Peyer's patch (tissue), 4 donors: ENCODE measurements at regions not wholly inside any gene's neighbourhood (a gene's known extent, or its start where the extent isn't known, plus 50 kb on each side); places are given as distances from the start of the nearest gene placed in this dataset.
A peak's percentile ranks its signal among the peaks of the same experiment; 100 is the strongest.
"Not testable (repeated sequence)": the region's sequence is repeated elsewhere in the genome, so short reads cannot be mapped to it uniquely, and the experiment has no call there.

Experiments
- DNase-seq, 3 donors: peaks; one replicate each; pipeline ENCODE4 v3.0.0-alpha.2; 2017 to 2019
- H3K27ac ChIP-seq, 4 donors: fragments of 200-600 bp; sonication (generic); one replicate each; pipeline ENCODE4 v1.5.1; 2016 to 2019
- H3K27me3 ChIP-seq, 2 donors: fragments of 200-600 bp; sonication (generic); one replicate each; pipeline ENCODE4 v1.5.1; 2019
- H3K36me3 ChIP-seq, 3 donors: fragments of 200-600 bp; sonication (generic); one replicate each; pipeline ENCODE4 v1.5.1; 2016 to 2019
- H3K4me1 ChIP-seq, 4 donors: fragments of 200-600 bp; sonication (generic); one replicate each; pipeline ENCODE4 v1.5.1; 2016 to 2019
- H3K4me3 ChIP-seq, 4 donors: fragments of 200-600 bp; sonication (generic); 1 replicate in 3 of 4; 2 replicates in 1 of 4; pipeline ENCODE4 v1.5.1; 2016 to 2019; ENCODE audit warnings: mild to moderate bottlenecking in 1 of 4
- H3K9me3 ChIP-seq, 4 donors: fragments of 200-600 bp; sonication (generic); one replicate each; pipeline ENCODE4 v1.5.1; 2016 to 2019; ENCODE audit warnings: mild to moderate bottlenecking in 1 of 4
- CTCF ChIP-seq, 6 experiments: fragments of 450-650 bp in 4 of 6; fragments of 200-600 bp in 2 of 6; sonication (generic) in 1 of 6; IDR thresholded peaks; one replicate each; pipeline ENCODE4 v1.5.1; 2017 to 2019; ENCODE audit warnings: antibody characterized with exemption in 6 of 6, mild to moderate bottlenecking in 3 of 6, moderate library complexity in 1 of 6
- POLR2A ChIP-seq, 2 donors: fragments of 450-650 bp; IDR thresholded peaks; one replicate each; pipeline ENCODE4 v1.5.1; 2017; ENCODE audit warnings: antibody characterized with exemption in 2 of 2, mild to moderate bottlenecking in 2 of 2, moderate library complexity in 2 of 2

- not testable (repeated sequence) for H3K27me3 ChIP-seq, H3K36me3 ChIP-seq, DNase-seq, H3K4me3 ChIP-seq, H3K27ac ChIP-seq, H3K4me1 ChIP-seq, H3K9me3 ChIP-seq
Observed at GRCh38 chr1:219863816-219864215, 64.5 kb downstream of the SLC30A10 start.

GRCh38 chr1:219862366-219862765 is 66.0 kb downstream of the SLC30A10 start:
- no peaks in the 10 kb centered on the region for H3K4me1 ChIP-seq
- H3K36me3 ChIP-seq, result no peaks in the 10 kb centered on the region
- no peak overlapping the region for H3K27ac ChIP-seq
- H3K9me3 ChIP-seq, result no peaks in the 10 kb centered on the region
- no peaks in the 10 kb centered on the region for H3K27me3 ChIP-seq
- TF ChIP-seq CTCF (IDR thresholded peaks at IDR 0.05) (no peak), POLR2A (IDR thresholded peaks at IDR 0.05) (no peak)
- H3K4me3 ChIP-seq, result no peak overlapping the region
- no peak for DNase-seq

GRCh38 chr1:219858980-219859379 is 69.4 kb downstream of the SLC30A10 start:
- TF ChIP-seq POLR2A (IDR thresholded peaks at IDR 0.05), result no peak
- TF ChIP-seq CTCF (IDR thresholded peaks at IDR 0.05), result no peak
- H3K4me1 ChIP-seq, result no peaks in the 10 kb centered on the region
- no peak overlapping the region for H3K4me3 ChIP-seq
- H3K27me3 ChIP-seq, result no peaks in the 10 kb centered on the region
- H3K27ac ChIP-seq, result no peak overlapping the region
- H3K36me3 ChIP-seq, result no peaks in the 10 kb centered on the region
- H3K9me3 ChIP-seq, result no peaks in the 10 kb centered on the region
- DNase-seq, result no peak

GRCh38 chr1:219847215-219847855 is 81.0 kb downstream of the SLC30A10 start:
- Histone ChIP-seq H3K27ac (no peak overlapping the region), H3K27me3 (no peaks in the 10 kb centered on the region), H3K4me1 (no peaks in the 10 kb centered on the region), H3K36me3 (no peaks in the 10 kb centered on the region), H3K9me3 (no peaks in the 10 kb centered on the region), H3K4me3 (no peak overlapping the region)
- DNase-seq, result peak in 2 of 3 donors; percentile 64 to 65
- TF ChIP-seq POLR2A (IDR thresholded peaks at IDR 0.05), result no peak
- TF ChIP-seq CTCF (IDR thresholded peaks at IDR 0.05), result no peak

- DNase-seq, H3K4me3 ChIP-seq, H3K36me3 ChIP-seq, H3K9me3 ChIP-seq, H3K27me3 ChIP-seq, H3K27ac ChIP-seq, H3K4me1 ChIP-seq: not testable (repeated sequence)
Observed at GRCh38 chr1:219839595-219839994, 88.8 kb downstream of the SLC30A10 start.

GRCh38 chr1:219837994-219838294 is 90.4 kb downstream of the SLC30A10 start:
- H3K27me3 ChIP-seq, result no peaks in the 10 kb centered on the region
- no peak overlapping the region for H3K27ac ChIP-seq
- DNase-seq, result no peak
- H3K36me3 ChIP-seq, result no peaks in the 10 kb centered on the region
- no peaks in the 10 kb centered on the region for H3K4me1 ChIP-seq
- H3K4me3 ChIP-seq, result no peak overlapping the region
- TF ChIP-seq CTCF (IDR thresholded peaks at IDR 0.05), result no peak
- no peak for TF ChIP-seq POLR2A (IDR thresholded peaks at IDR 0.05)
- no peaks in the 10 kb centered on the region for H3K9me3 ChIP-seq

- TF ChIP-seq CTCF (IDR thresholded peaks at IDR 0.05) (peak in 4 of 6 experiments; percentile 18 to 76 (median 70)), POLR2A (IDR thresholded peaks at IDR 0.05) (no peak)
- Histone ChIP-seq H3K36me3 (no peaks in the 10 kb centered on the region), H3K27me3 (no peaks in the 10 kb centered on the region), H3K27ac (no peak overlapping the region), H3K4me3 (no peak overlapping the region), H3K4me1 (no peaks in the 10 kb centered on the region), H3K9me3 (no peaks in the 10 kb centered on the region)
- no peak for DNase-seq
Observed at GRCh38 chr1:219837274-219837993, 90.9 kb downstream of the SLC30A10 start.
